NCI-H1436 (cell line): ENCODE measurements at regions not wholly inside any gene's neighbourhood (a gene's known extent, or its start where the extent isn't known, plus 50 kb on each side); places are given as distances from the start of the nearest gene placed in this dataset.
"Not testable (repeated sequence)": the region's sequence is repeated elsewhere in the genome, so short reads cannot be mapped to it uniquely, and the experiment has no call there.

Source experiments
- DNase-seq: peaks from one replicate; lab custom pipeline; 2025; lab: John Stamatoyannopoulos, UW

- DNase-seq, result no peak
These were observed 391.9 kb downstream of the COG6 start for GRCh38 chr13:40047322-40047771.

GRCh38 chr13:40048551-40048950 is 393.1 kb downstream of the COG6 start:
- DNase-seq, result no peak

- no peak for DNase-seq
These were observed 397.5 kb downstream of the COG6 start for GRCh38 chr13:40052954-40053353.

- DNase-seq, result no peak
These were observed 397.9 kb downstream of the COG6 start for GRCh38 chr13:40053401-40053800.

GRCh38 chr13:40054422-40054821 is 399.0 kb downstream of the COG6 start:
- DNase-seq, result not testable (repeated sequence)

- no peak for DNase-seq
These were observed 401.6 kb downstream of the COG6 start for GRCh38 chr13:40056898-40057619.

GRCh38 chr13:40058757-40059236 is 403.3 kb downstream of the COG6 start:
- DNase-seq, result no peak

- no peak for DNase-seq
These were observed 404.2 kb downstream of the COG6 start for GRCh38 chr13:40059540-40060232.

GRCh38 chr13:40060296-40061007 is 405.0 kb downstream of the COG6 start:
- DNase-seq, result peak; percentile 65

GRCh38 chr13:40061466-40062450 is 406.3 kb downstream of the COG6 start:
- no peak for DNase-seq

GRCh38 chr13:40063278-40063698 is 407.8 kb downstream of the COG6 start:
- no peak for DNase-seq

- no peak for DNase-seq
These were observed 408.2 kb downstream of the COG6 start for GRCh38 chr13:40063703-40064102.

GRCh38 chr13:40064154-40065097 is 409.0 kb downstream of the COG6 start:
- DNase-seq, result no peak

GRCh38 chr13:40069173-40070044 is 413.9 kb downstream of the COG6 start:
- DNase-seq, result peak; percentile 19

- no peak for DNase-seq
These were observed 414.9 kb downstream of the COG6 start for GRCh38 chr13:40070357-40070756.

- no peak for DNase-seq
These were observed 417.2 kb downstream of the COG6 start for GRCh38 chr13:40072663-40073120.

- DNase-seq, result no peak
These were observed 418.9 kb downstream of the COG6 start for GRCh38 chr13:40074338-40074737.

GRCh38 chr13:40075281-40075680 is 419.8 kb downstream of the COG6 start:
- no peak for DNase-seq

- DNase-seq, result no peak
These were observed 421.4 kb downstream of the COG6 start for GRCh38 chr13:40076765-40077362.
